ENCODE measurements at regions not wholly inside any gene's neighbourhood (a gene's known extent, or its start where the extent isn't known, plus 50 kb on each side); places are given as distances from the start of the nearest gene placed in this dataset.

GRCh38 chr13:38496917-38497316 lies 147.3 kb downstream of the UFM1 start:
- TF ChIP-seq EZH2 (IDR thresholded peaks at IDR 0.05; ENCODE audit: borderline replicate concordance, low read depth, low read length, severe bottlenecking) (no peak), CTCF (IDR thresholded peaks at IDR 0.05; ENCODE audit: borderline replicate concordance, extremely low read depth, low read length, poor library complexity, severe bottlenecking) (no peak)
- Histone ChIP-seq H2AFZ (ENCODE audit: low read depth, low read length) (no peak overlapping the region), H3K27ac (ENCODE audit: low read length) (no peak overlapping the region), H3K4me2 (ENCODE audit: insufficient read depth, low read length) (no peak overlapping the region), H3K79me2 (ENCODE audit: insufficient read depth, low read length) (no peaks in the 10 kb centered on the region), H3K9ac (ENCODE audit: low read depth, low read length) (no peak overlapping the region), H3K9me3 (ENCODE audit: insufficient read depth, low read length, severe bottlenecking) (no peaks in the 10 kb centered on the region), H3K36me3 (ENCODE audit: insufficient read depth, low read length) (no peaks in the 10 kb centered on the region), H3K27me3 (ENCODE audit: insufficient read depth, low read length, poor library complexity) (no peaks in the 10 kb centered on the region), H3K4me1 (ENCODE audit: insufficient read depth, low read length) (no peaks in the 10 kb centered on the region), H3K4me3 (ENCODE audit: low read depth in 1 of 2, low read length in 2 of 2) (no peak overlapping the region), H4K20me1 (ENCODE audit: insufficient read depth, low read length) (no peaks in the 10 kb centered on the region)
- no peak for ATAC-seq (ENCODE audit: insufficient read depth, low read depth)
- DNase-seq = no peak

- Histone ChIP-seq H3K79me2 (ENCODE audit: insufficient read depth, low read length) (no peaks in the 10 kb centered on the region), H3K27ac (ENCODE audit: low read length) (no peak overlapping the region), H3K36me3 (ENCODE audit: insufficient read depth, low read length) (no peaks in the 10 kb centered on the region), H3K9me3 (ENCODE audit: insufficient read depth, low read length, severe bottlenecking) (no peaks in the 10 kb centered on the region), H3K9ac (ENCODE audit: low read depth, low read length) (no peak overlapping the region), H3K4me1 (ENCODE audit: insufficient read depth, low read length) (no peaks in the 10 kb centered on the region), H3K4me3 (ENCODE audit: low read depth in 1 of 2, low read length in 2 of 2) (no peak overlapping the region), H2AFZ (ENCODE audit: low read depth, low read length) (no peak overlapping the region), H3K27me3 (ENCODE audit: insufficient read depth, low read length, poor library complexity) (no peaks in the 10 kb centered on the region), H3K4me2 (ENCODE audit: insufficient read depth, low read length) (no peak overlapping the region), H4K20me1 (ENCODE audit: insufficient read depth, low read length) (no peaks in the 10 kb centered on the region)
- DNase-seq (no peak), ATAC-seq (ENCODE audit: insufficient read depth, low read depth) (no peak)
- TF ChIP-seq CTCF (IDR thresholded peaks at IDR 0.05; ENCODE audit: borderline replicate concordance, extremely low read depth, low read length, poor library complexity, severe bottlenecking) (no peak), EZH2 (IDR thresholded peaks at IDR 0.05; ENCODE audit: borderline replicate concordance, low read depth, low read length, severe bottlenecking) (no peak)
Measured at GRCh38 chr13:38498271-38498670, 148.6 kb downstream of the UFM1 start.

GRCh38 chr13:38514575-38514974 lies 164.9 kb downstream of the UFM1 start:
- ATAC-seq (ENCODE audit: insufficient read depth, low read depth) (no peak), DNase-seq (no peak)
- H3K27ac ChIP-seq (ENCODE audit: low read length) = no peak overlapping the region
- H4K20me1 ChIP-seq (ENCODE audit: insufficient read depth, low read length) = no peaks in the 10 kb centered on the region
- TF ChIP-seq EZH2 (IDR thresholded peaks at IDR 0.05; ENCODE audit: borderline replicate concordance, low read depth, low read length, severe bottlenecking) = no peak
- no peak for TF ChIP-seq CTCF (IDR thresholded peaks at IDR 0.05; ENCODE audit: borderline replicate concordance, extremely low read depth, low read length, poor library complexity, severe bottlenecking)
- no peak overlapping the region for H3K4me3 ChIP-seq (ENCODE audit: low read depth in 1 of 2, low read length in 2 of 2)
- no peak overlapping the region for H3K9ac ChIP-seq (ENCODE audit: low read depth, low read length)
- no peaks in the 10 kb centered on the region for H3K27me3 ChIP-seq (ENCODE audit: insufficient read depth, low read length, poor library complexity)
- no peaks in the 10 kb centered on the region for H3K79me2 ChIP-seq (ENCODE audit: insufficient read depth, low read length)
- no peaks in the 10 kb centered on the region for H3K4me1 ChIP-seq (ENCODE audit: insufficient read depth, low read length)
- no peaks in the 10 kb centered on the region for H3K9me3 ChIP-seq (ENCODE audit: insufficient read depth, low read length, severe bottlenecking)
- no peaks in the 10 kb centered on the region for H3K36me3 ChIP-seq (ENCODE audit: insufficient read depth, low read length)
- H2AFZ ChIP-seq (ENCODE audit: low read depth, low read length) = no peak overlapping the region
- no peak overlapping the region for H3K4me2 ChIP-seq (ENCODE audit: insufficient read depth, low read length)

GRCh38 chr13:38518328-38518727 lies 168.5 kb upstream of the FREM2 start:
- Histone ChIP-seq H3K27me3 (ENCODE audit: insufficient read depth, low read length, poor library complexity) (no peaks in the 10 kb centered on the region), H3K4me3 (ENCODE audit: low read depth in 1 of 2, low read length in 2 of 2) (no peak overlapping the region), H3K36me3 (ENCODE audit: insufficient read depth, low read length) (no peaks in the 10 kb centered on the region), H3K4me1 (ENCODE audit: insufficient read depth, low read length) (no peaks in the 10 kb centered on the region), H3K9ac (ENCODE audit: low read depth, low read length) (no peak overlapping the region), H4K20me1 (ENCODE audit: insufficient read depth, low read length) (no peaks in the 10 kb centered on the region), H3K79me2 (ENCODE audit: insufficient read depth, low read length) (no peaks in the 10 kb centered on the region), H2AFZ (ENCODE audit: low read depth, low read length) (no peak overlapping the region), H3K27ac (ENCODE audit: low read length) (no peak overlapping the region), H3K9me3 (ENCODE audit: insufficient read depth, low read length, severe bottlenecking) (no peaks in the 10 kb centered on the region), H3K4me2 (ENCODE audit: insufficient read depth, low read length) (no peak overlapping the region)
- no peak for ATAC-seq (ENCODE audit: insufficient read depth, low read depth)
- DNase-seq = no peak
- TF ChIP-seq CTCF (IDR thresholded peaks at IDR 0.05; ENCODE audit: borderline replicate concordance, extremely low read depth, low read length, poor library complexity, severe bottlenecking) (no peak), EZH2 (IDR thresholded peaks at IDR 0.05; ENCODE audit: borderline replicate concordance, low read depth, low read length, severe bottlenecking) (no peak)
